SK-N-SH (cell line): ENCODE measurements at regions not wholly inside any gene's neighbourhood (a gene's known extent, or its start where the extent isn't known, plus 50 kb on each side); places are given as distances from the start of the nearest gene placed in this dataset.

Experiments
- CTCF ChIP-seq: fragments of 200-600 bp; sonication (generic); IDR thresholded peaks from 2 replicates; pipeline ENCODE4 v1.6.1; 2017; ENCODE audit warnings: antibody characterized with exemption, mild to moderate bottlenecking, moderate library complexity
- MAX ChIP-seq: IDR thresholded peaks from 2 replicates; pipeline ENCODE4 v1.4.0; 2012; ENCODE audit warnings: low read depth
- POLR2AphosphoS5 ChIP-seq: IDR thresholded peaks from 2 replicates; pipeline ENCODE4 v1.6.1; 2012; ENCODE audit warnings: low read depth, low read length
- RAD21 ChIP-seq: IDR thresholded peaks from 2 replicates; pipeline ENCODE4 v1.6.1; 2012; ENCODE audit warnings: mild to moderate bottlenecking, low read length
- TAF1 ChIP-seq: IDR thresholded peaks from 2 replicates; pipeline ENCODE4 v1.6.1; 2012; ENCODE audit warnings: low read depth, mild to moderate bottlenecking, low read length, moderate library complexity, borderline replicate concordance
- USF2 ChIP-seq: fragments of 150-350 bp; IDR thresholded peaks from 2 replicates; pipeline ENCODE4 v1.6.1; 2017; ENCODE audit warnings: antibody characterized with exemption, low read length, low read depth, borderline replicate concordance

- TF ChIP-seq RAD21, result no peak
- no peak for TF ChIP-seq CTCF
- no peak for TF ChIP-seq TAF1
- TF ChIP-seq POLR2AphosphoS5, result no peak
- no peak for TF ChIP-seq USF2
- no peak for TF ChIP-seq MAX
These were observed 1304.4 kb upstream of the ACVR2A start for GRCh38 chr2:146540271-146540932.
